ENCODE measurements at regions not wholly inside any gene's neighbourhood (a gene's known extent, or its start where the extent isn't known, plus 50 kb on each side); places are given as distances from the start of the nearest gene placed in this dataset.

DNA sequence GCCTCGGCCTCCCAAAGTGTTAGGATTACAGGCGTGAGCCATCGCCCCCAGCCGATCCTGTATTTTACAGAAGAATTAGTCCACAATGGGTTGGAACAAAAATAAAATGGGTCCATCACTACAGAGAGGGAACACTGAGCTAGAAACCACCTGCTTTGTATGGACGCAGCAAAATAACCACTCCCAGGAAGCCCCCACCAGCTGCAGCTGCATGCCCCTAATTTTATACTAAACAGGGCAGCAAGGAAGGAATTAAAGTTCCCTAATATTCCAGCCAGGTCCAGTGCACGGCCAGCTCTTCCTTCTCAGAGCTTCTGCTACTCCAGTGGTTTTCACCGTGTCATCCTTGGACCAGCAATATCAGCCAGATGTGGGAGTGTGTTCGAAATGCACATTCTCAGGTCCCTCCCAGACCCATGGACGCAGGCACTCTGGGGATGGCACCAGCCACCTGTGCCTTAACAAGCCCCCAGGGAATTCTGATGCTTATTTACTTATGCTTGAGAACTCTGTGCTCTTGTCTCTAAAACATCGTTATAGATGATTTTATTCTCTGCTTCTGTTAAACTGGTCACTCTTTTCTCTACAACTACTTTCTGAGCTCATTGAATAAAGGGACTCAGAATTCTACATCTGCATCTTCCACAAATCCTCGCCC lies 189.5 kb upstream of the SLC24A3 start:
- ATAC-seq (no peak), DNase-seq (ENCODE audit: low read depth, low spot score) (no peak)
- H3K79me2 ChIP-seq (ENCODE audit: insufficient read depth, low read length) = no peaks in the 10 kb centered on the region
- POLR2A ChIA-PET = no interaction called here
- no peak overlapping the region for H3K27ac ChIP-seq (ENCODE audit: low read depth, low read length)
- H3K9ac ChIP-seq (ENCODE audit: low read length) = no peak overlapping the region
- 0 out of 2 replicates have a peak, but pooled peaks cover 4% of the 10 kb centered on the region for H3K27me3 ChIP-seq (ENCODE audit: insufficient read depth, low read length)
- intact Hi-C loops (cut with micrococcal nuclease) = no loop called here
- H2AFZ ChIP-seq (ENCODE audit: low read depth, low read length, poor library complexity, severe bottlenecking) = no peak overlapping the region
- no peak overlapping the region for H3K4me3 ChIP-seq (replicated peaks in 1 of 2; ENCODE audit: low read depth in 1 of 2, low read length in 2 of 2)
- no peaks in the 10 kb centered on the region for H3K36me3 ChIP-seq (ENCODE audit: control insufficient read depth in 1 of 2, insufficient read depth in 2 of 2, low read length in 2 of 2)
- TF ChIP-seq YY1 (IDR thresholded peaks at IDR 0.05; ENCODE audit: extremely low read depth, insufficient replicate concordance, low read depth, low read length) = no peak
- no peak for TF ChIP-seq ZFX (IDR thresholded peaks at IDR 0.05)
- TF ChIP-seq SP1 (IDR thresholded peaks at IDR 0.05; ENCODE audit: low read depth) = no peak
- no peak for TF ChIP-seq POLR2AphosphoS5 (IDR thresholded peaks at IDR 0.05; ENCODE audit: low read depth, low read length)
- TF ChIP-seq JUND (IDR thresholded peaks at IDR 0.05) = no peak
- TF ChIP-seq, protein P1, sequence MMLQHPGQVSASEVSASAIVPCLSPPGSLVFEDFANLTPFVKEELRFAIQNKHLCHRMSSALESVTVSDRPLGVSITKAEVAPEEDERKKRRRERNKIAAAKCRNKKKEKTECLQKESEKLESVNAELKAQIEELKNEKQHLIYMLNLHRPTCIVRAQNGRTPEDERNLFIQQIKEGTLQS (IDR thresholded peaks at IDR 0.05) = no peak
- no peak for TF ChIP-seq RAD21 (IDR thresholded peaks at IDR 0.05; ENCODE audit: low read depth)
- TF ChIP-seq POLR2A (IDR thresholded peaks at IDR 0.05; ENCODE audit: borderline replicate concordance, extremely low read depth, insufficient read depth, insufficient read length) = no peak
- CTCF ChIA-PET = interaction anchor here (0.9 kb wide), 1 partner anchor 391 kb away, joined by 3 read pairs; no protein-coding TSS in a partner anchor
- RAD21 ChIA-PET (ENCODE audit: low non-redundant PET in 1 of 2, low total read pairs in 2 of 2, uncharacterized antibody in 2 of 2, unreplicated experiment in 2 of 2) = no interaction called here
- no TSS peak for BruUV-seq (replicated peaks)
- H3K9me2 ChIP-seq (ENCODE audit: insufficient read depth) = no peaks in the 10 kb centered on the region
- no peaks in the 10 kb centered on the region for H3K9me3 ChIP-seq (ENCODE audit: control insufficient read depth in 1 of 2, insufficient read depth in 1 of 2, low read depth in 1 of 2, low read length in 2 of 2)
- H3K4me1 ChIP-seq (ENCODE audit: control insufficient read depth in 1 of 2, insufficient read depth in 2 of 2, low read length in 2 of 2) = no peaks in the 10 kb centered on the region
- H4K20me1 ChIP-seq (ENCODE audit: insufficient read depth) = no peaks in the 10 kb centered on the region
- no peak overlapping the region for H3K4me2 ChIP-seq (ENCODE audit: low read length)

DNA sequence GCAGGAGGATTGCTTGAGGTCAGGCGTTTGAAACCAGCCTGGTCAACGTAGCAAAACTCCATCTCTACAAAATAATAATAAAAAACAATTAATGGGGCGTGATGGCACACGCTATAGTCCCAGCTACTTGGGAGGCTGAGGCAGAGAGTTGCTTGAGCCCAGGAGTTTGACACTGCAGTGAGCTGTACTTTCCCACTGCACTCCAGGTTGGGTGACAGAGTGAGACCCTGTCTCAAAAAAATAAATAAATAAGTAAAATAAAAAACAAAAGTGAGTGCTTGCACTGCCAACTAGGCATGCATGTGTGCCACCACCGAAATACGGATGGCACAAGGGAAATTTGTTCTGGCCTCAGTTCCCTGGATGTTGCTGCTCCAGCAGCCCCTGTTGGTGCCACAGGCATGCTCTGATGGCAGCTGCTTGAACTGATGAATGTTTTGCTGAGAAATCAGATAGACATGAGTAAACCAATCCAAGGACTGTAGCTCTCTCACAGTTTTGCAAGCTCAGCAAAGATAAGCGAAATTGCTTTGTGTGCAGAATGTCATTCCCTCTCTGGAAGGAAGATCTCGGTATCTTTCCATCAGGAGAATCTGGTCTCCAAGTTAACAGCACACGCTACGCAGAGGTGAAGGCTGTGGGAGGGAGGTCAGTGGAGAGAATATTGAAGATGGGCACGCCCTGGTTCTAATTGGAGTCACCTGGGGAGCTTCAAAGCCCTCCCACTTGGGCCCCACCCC lies 188.0 kb upstream of the SLC24A3 start:
- POLR2A ChIA-PET = no interaction called here
- Histone ChIP-seq H3K27ac (ENCODE audit: low read depth, low read length) (no peak overlapping the region), H3K4me1 (ENCODE audit: control insufficient read depth in 1 of 2, insufficient read depth in 2 of 2, low read length in 2 of 2) (no peaks in the 10 kb centered on the region), H3K9ac (ENCODE audit: low read length) (no peak overlapping the region), H3K4me2 (ENCODE audit: low read length) (no peak overlapping the region), H3K9me3 (ENCODE audit: control insufficient read depth in 1 of 2, insufficient read depth in 1 of 2, low read depth in 1 of 2, low read length in 2 of 2) (no peaks in the 10 kb centered on the region), H3K27me3 (ENCODE audit: insufficient read depth, low read length) (0 out of 2 replicates have a peak, but pooled peaks cover 4% of the 10 kb centered on the region), H3K9me2 (ENCODE audit: insufficient read depth) (no peaks in the 10 kb centered on the region), H3K36me3 (ENCODE audit: control insufficient read depth in 1 of 2, insufficient read depth in 2 of 2, low read length in 2 of 2) (no peaks in the 10 kb centered on the region), H3K4me3 (replicated peaks in 1 of 2; ENCODE audit: low read depth in 1 of 2, low read length in 2 of 2) (no peak overlapping the region), H3K79me2 (ENCODE audit: insufficient read depth, low read length) (no peaks in the 10 kb centered on the region), H4K20me1 (ENCODE audit: insufficient read depth) (no peaks in the 10 kb centered on the region), H2AFZ (ENCODE audit: low read depth, low read length, poor library complexity, severe bottlenecking) (no peak overlapping the region)
- ATAC-seq (no peak), DNase-seq (ENCODE audit: low read depth, low spot score) (no peak)
- RAD21 ChIA-PET (ENCODE audit: low non-redundant PET in 1 of 2, low total read pairs in 2 of 2, uncharacterized antibody in 2 of 2, unreplicated experiment in 2 of 2) = no interaction called here
- intact Hi-C loops (cut with micrococcal nuclease) = no loop called here
- BruUV-seq (replicated peaks) = no TSS peak
- CTCF ChIA-PET = no interaction called here
- TF ChIP-seq SRF (IDR thresholded peaks at IDR 0.05; ENCODE audit: low read depth) (no peak), SIN3A (IDR thresholded peaks at IDR 0.05; ENCODE audit: low read depth) (no peak), POLR2AphosphoS5 (IDR thresholded peaks at IDR 0.05; ENCODE audit: low read depth, low read length) (no peak), EZH2phosphoT487 (IDR thresholded peaks at IDR 0.05; ENCODE audit: borderline replicate concordance) (no peak), JUND (IDR thresholded peaks at IDR 0.05) (no peak), POLR2A (IDR thresholded peaks at IDR 0.05; ENCODE audit: borderline replicate concordance, extremely low read depth, insufficient read depth, insufficient read length) (no peak), RAD21 (IDR thresholded peaks at IDR 0.05; ENCODE audit: low read depth) (no peak), CBX3 (IDR thresholded peaks at IDR 0.05; ENCODE audit: low read depth) (no peak), YY1 (IDR thresholded peaks at IDR 0.05; ENCODE audit: extremely low read depth, insufficient replicate concordance, low read depth, low read length) (no peak), CEBPB (IDR thresholded peaks at IDR 0.05; ENCODE audit: low read depth) (no peak), SP1 (IDR thresholded peaks at IDR 0.05; ENCODE audit: low read depth) (no peak)
- TF ChIP-seq, protein P2, sequence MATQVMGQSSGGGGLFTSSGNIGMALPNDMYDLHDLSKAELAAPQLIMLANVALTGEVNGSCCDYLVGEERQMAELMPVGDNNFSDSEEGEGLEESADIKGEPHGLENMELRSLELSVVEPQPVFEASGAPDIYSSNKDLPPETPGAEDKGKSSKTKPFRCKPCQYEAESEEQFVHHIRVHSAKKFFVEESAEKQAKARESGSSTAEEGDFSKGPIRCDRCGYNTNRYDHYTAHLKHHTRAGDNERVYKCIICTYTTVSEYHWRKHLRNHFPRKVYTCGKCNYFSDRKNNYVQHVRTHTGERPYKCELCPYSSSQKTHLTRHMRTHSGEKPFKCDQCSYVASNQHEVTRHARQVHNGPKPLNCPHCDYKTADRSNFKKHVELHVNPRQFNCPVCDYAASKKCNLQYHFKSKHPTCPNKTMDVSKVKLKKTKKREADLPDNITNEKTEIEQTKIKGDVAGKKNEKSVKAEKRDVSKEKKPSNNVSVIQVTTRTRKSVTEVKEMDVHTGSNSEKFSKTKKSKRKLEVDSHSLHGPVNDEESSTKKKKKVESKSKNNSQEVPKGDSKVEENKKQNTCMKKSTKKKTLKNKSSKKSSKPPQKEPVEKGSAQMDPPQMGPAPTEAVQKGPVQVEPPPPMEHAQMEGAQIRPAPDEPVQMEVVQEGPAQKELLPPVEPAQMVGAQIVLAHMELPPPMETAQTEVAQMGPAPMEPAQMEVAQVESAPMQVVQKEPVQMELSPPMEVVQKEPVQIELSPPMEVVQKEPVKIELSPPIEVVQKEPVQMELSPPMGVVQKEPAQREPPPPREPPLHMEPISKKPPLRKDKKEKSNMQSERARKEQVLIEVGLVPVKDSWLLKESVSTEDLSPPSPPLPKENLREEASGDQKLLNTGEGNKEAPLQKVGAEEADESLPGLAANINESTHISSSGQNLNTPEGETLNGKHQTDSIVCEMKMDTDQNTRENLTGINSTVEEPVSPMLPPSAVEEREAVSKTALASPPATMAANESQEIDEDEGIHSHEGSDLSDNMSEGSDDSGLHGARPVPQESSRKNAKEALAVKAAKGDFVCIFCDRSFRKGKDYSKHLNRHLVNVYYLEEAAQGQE (IDR thresholded peaks at IDR 0.05; ENCODE audit: low read depth) = no peak
- TF ChIP-seq, protein P1 (IDR thresholded peaks at IDR 0.05) = no peak
- TF ChIP-seq, protein P3, sequence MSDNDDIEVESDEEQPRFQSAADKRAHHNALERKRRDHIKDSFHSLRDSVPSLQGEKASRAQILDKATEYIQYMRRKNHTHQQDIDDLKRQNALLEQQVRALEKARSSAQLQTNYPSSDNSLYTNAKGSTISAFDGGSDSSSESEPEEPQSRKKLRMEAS (IDR thresholded peaks at IDR 0.05) = no peak
